ENCODE measurements at regions not wholly inside any gene's neighbourhood (a gene's known extent, or its start where the extent isn't known, plus 50 kb on each side); places are given as distances from the start of the nearest gene placed in this dataset.

- H3K27me3 ChIP-seq: no peaks in the 10 kb centered on the region
- no peak for DNase-seq
- H3K4me1 ChIP-seq: no peaks in the 10 kb centered on the region
- TF ChIP-seq EP300 (IDR thresholded peaks at IDR 0.05): no peak
- no peak for TF ChIP-seq POLR2A (IDR thresholded peaks at IDR 0.05)
- TF ChIP-seq POLR2AphosphoS5 (IDR thresholded peaks at IDR 0.05): no peak
- TF ChIP-seq CTCF (IDR thresholded peaks at IDR 0.05): no peak
- H3K4me3 ChIP-seq: no peak overlapping the region
- no peak for ATAC-seq (ENCODE audit: low FRiP score in 2 of 2)
- 69 to 74% methylated on average over 7 of the region's 7 CpGs for WGBS, 2 donors
- no peaks in the 10 kb centered on the region for H3K9me3 ChIP-seq
- H3K36me3 ChIP-seq: no peaks in the 10 kb centered on the region
- no peak overlapping the region for H3K27ac ChIP-seq
Observed at GRCh38 chr12:47020211-47020821, 59.1 kb upstream of the PCED1B start.

- TF ChIP-seq CTCF (IDR thresholded peaks at IDR 0.05) (peak; percentile 36 to 74 (median 58)), POLR2AphosphoS5 (IDR thresholded peaks at IDR 0.05) (no peak), POLR2A (IDR thresholded peaks at IDR 0.05) (no peak)
- Histone ChIP-seq H3K4me1 (no peaks in the 10 kb centered on the region), H3K4me3 (no peak overlapping the region), H3K9me3 (no peaks in the 10 kb centered on the region), H3K36me3 (no peaks in the 10 kb centered on the region), H3K27me3 (no peaks in the 10 kb centered on the region), H3K27ac (no peak overlapping the region)
- peak; percentile 45 to 67 for ATAC-seq (ENCODE audit: low FRiP score in 2 of 2)
- WGBS, 2 donors: 50% methylated on average over 2 of the region's 2 CpGs
- DNase-seq: no peak
Observed at GRCh38 chr12:47021298-47021697, 58.1 kb upstream of the PCED1B start.

- ATAC-seq (ENCODE audit: low FRiP score in 2 of 2): no peak
- no peak for DNase-seq
- TF ChIP-seq POLR2AphosphoS5 (IDR thresholded peaks at IDR 0.05) (no peak), EP300 (IDR thresholded peaks at IDR 0.05) (no peak), POLR2A (IDR thresholded peaks at IDR 0.05) (no peak), CTCF (IDR thresholded peaks at IDR 0.05) (no peak)
Observed at GRCh38 chr12:47022296-47022695, 57.1 kb upstream of the PCED1B start.

GRCh38 chr12:47023311-47023710 lies 56.1 kb upstream of the PCED1B start:
- no peaks in the 10 kb centered on the region for H3K27me3 ChIP-seq
- H3K36me3 ChIP-seq: no peaks in the 10 kb centered on the region
- H3K4me1 ChIP-seq: no peaks in the 10 kb centered on the region
- WGBS, 2 donors: 67% methylated on average over 3 of the region's 3 CpGs
- no peak for DNase-seq
- H3K9me3 ChIP-seq: no peaks in the 10 kb centered on the region
- H3K4me3 ChIP-seq: no peak overlapping the region
- ATAC-seq (ENCODE audit: low FRiP score in 2 of 2): no peak
- TF ChIP-seq POLR2AphosphoS5 (IDR thresholded peaks at IDR 0.05) (no peak), CTCF (IDR thresholded peaks at IDR 0.05) (no peak), POLR2A (IDR thresholded peaks at IDR 0.05) (no peak), EP300 (IDR thresholded peaks at IDR 0.05) (no peak)
- H3K27ac ChIP-seq: no peak overlapping the region

More at GRCh38 chr12:47022296-47022695, 57.1 kb upstream of the PCED1B start:
- no peaks in the 10 kb centered on the region for H3K4me1 ChIP-seq
- 43 to 48% methylated on average over 2 of the region's 2 CpGs for WGBS, 2 donors
- no peaks in the 10 kb centered on the region for H3K27me3 ChIP-seq
- H3K4me3 ChIP-seq: no peak overlapping the region
- no peaks in the 10 kb centered on the region for H3K36me3 ChIP-seq
- H3K9me3 ChIP-seq: no peaks in the 10 kb centered on the region
- H3K27ac ChIP-seq: no peak overlapping the region

GRCh38 chr12:47023953-47024352 lies 55.5 kb upstream of the PCED1B start:
- Histone ChIP-seq H3K27ac (no peak overlapping the region), H3K9me3 (no peaks in the 10 kb centered on the region), H3K4me1 (no peaks in the 10 kb centered on the region), H3K27me3 (no peaks in the 10 kb centered on the region), H3K36me3 (no peaks in the 10 kb centered on the region), H3K4me3 (no peak overlapping the region)
- TF ChIP-seq POLR2A (IDR thresholded peaks at IDR 0.05) (no peak), CTCF (IDR thresholded peaks at IDR 0.05) (no peak), POLR2AphosphoS5 (IDR thresholded peaks at IDR 0.05) (no peak), EP300 (IDR thresholded peaks at IDR 0.05) (no peak)
- DNase-seq: no peak
- 84 to 94% methylated on average over 6 of the region's 6 CpGs for WGBS, 2 donors
- no peak for ATAC-seq (ENCODE audit: low FRiP score in 2 of 2)
